ENCODE measurements at regions not wholly inside any gene's neighbourhood (a gene's known extent, or its start where the extent isn't known, plus 50 kb on each side); places are given as distances from the start of the nearest gene placed in this dataset.

- Mint-ChIP-seq H3K36me3 (ENCODE audit: low read depth) (no peaks in the 10 kb centered on the region), H3K4me3 (no peak overlapping the region), H3K4me1 (ENCODE audit: low read depth) (no peaks in the 10 kb centered on the region), H3K27me3 (no peaks in the 10 kb centered on the region), H3K27ac (no peak overlapping the region), H3K9me3 (no peaks in the 10 kb centered on the region)
- H3K4me1 ChIP-seq (ENCODE audit: insufficient read depth, low read length): no peaks in the 10 kb centered on the region
- H3K9me3 ChIP-seq (ENCODE audit: control insufficient read depth in 1 of 2, insufficient read depth in 1 of 2, low read length in 2 of 2): no peaks in the 10 kb centered on the region
- ATAC-seq (ENCODE audit: poor library complexity) (no peak), DNase-seq (no peak)
- H3K4me3 ChIP-seq (ENCODE audit: low read length): no peak overlapping the region
- CTCF ChIA-PET: no interaction called here
- POLR2A ChIA-PET: no interaction called here
- intact Hi-C loops (cut with DNase I, micrococcal nuclease): no loop called here
- no peaks in the 10 kb centered on the region for H3K27me3 ChIP-seq (ENCODE audit: control insufficient read depth in 1 of 2, insufficient read depth in 2 of 2, low read length in 2 of 2)
- TF ChIP-seq CTCF (IDR thresholded peaks at IDR 0.05): no peak
- no peaks in the 10 kb centered on the region for H3K36me3 ChIP-seq (ENCODE audit: insufficient read depth, low read length)
- H3K27ac ChIP-seq (ENCODE audit: low read depth in 1 of 2, low read length in 2 of 2): no peak overlapping the region
These were observed 260.1 kb upstream of the EDNRA start for GRCh38 chr4:147220833-147221232.

GRCh38 chr4:147222906-147223305 is 258.0 kb upstream of the EDNRA start:
- Mint-ChIP-seq H3K36me3 (ENCODE audit: low read depth) (no peaks in the 10 kb centered on the region), H3K4me1 (ENCODE audit: low read depth) (no peaks in the 10 kb centered on the region), H3K9me3 (no peaks in the 10 kb centered on the region), H3K27ac (no peak overlapping the region), H3K4me3 (no peak overlapping the region), H3K27me3 (no peaks in the 10 kb centered on the region)
- no peaks in the 10 kb centered on the region for H3K36me3 ChIP-seq (ENCODE audit: insufficient read depth, low read length)
- intact Hi-C loops (cut with DNase I, micrococcal nuclease): no loop called here
- H3K9me3 ChIP-seq (ENCODE audit: control insufficient read depth in 1 of 2, insufficient read depth in 1 of 2, low read length in 2 of 2): no peaks in the 10 kb centered on the region
- CTCF ChIA-PET: no interaction called here
- H3K4me3 ChIP-seq (ENCODE audit: low read length): no peak overlapping the region
- TF ChIP-seq CTCF (IDR thresholded peaks at IDR 0.05): no peak
- ATAC-seq (ENCODE audit: poor library complexity): no peak
- no peaks in the 10 kb centered on the region for H3K4me1 ChIP-seq (ENCODE audit: insufficient read depth, low read length)
- no peaks in the 10 kb centered on the region for H3K27me3 ChIP-seq (ENCODE audit: control insufficient read depth in 1 of 2, insufficient read depth in 2 of 2, low read length in 2 of 2)
- DNase-seq: no peak
- no peak overlapping the region for H3K27ac ChIP-seq (ENCODE audit: low read depth in 1 of 2, low read length in 2 of 2)
- POLR2A ChIA-PET: no interaction called here

- Histone ChIP-seq H3K4me1 (ENCODE audit: insufficient read depth, low read length) (no peaks in the 10 kb centered on the region), H3K36me3 (ENCODE audit: insufficient read depth, low read length) (no peaks in the 10 kb centered on the region), H3K27me3 (ENCODE audit: control insufficient read depth in 1 of 2, insufficient read depth in 2 of 2, low read length in 2 of 2) (no peaks in the 10 kb centered on the region), H3K4me3 (ENCODE audit: low read length) (no peak overlapping the region), H3K9me3 (ENCODE audit: control insufficient read depth in 1 of 2, insufficient read depth in 1 of 2, low read length in 2 of 2) (no peaks in the 10 kb centered on the region), H3K27ac (ENCODE audit: low read depth in 1 of 2, low read length in 2 of 2) (no peak overlapping the region)
- no peak for TF ChIP-seq CTCF (IDR thresholded peaks at IDR 0.05)
- Mint-ChIP-seq H3K4me3 (no peak overlapping the region), H3K9me3 (no peaks in the 10 kb centered on the region), H3K27ac (no peak overlapping the region), H3K36me3 (ENCODE audit: low read depth) (no peaks in the 10 kb centered on the region), H3K27me3 (no peaks in the 10 kb centered on the region), H3K4me1 (ENCODE audit: low read depth) (no peaks in the 10 kb centered on the region)
- CTCF ChIA-PET: no interaction called here
- intact Hi-C loops (cut with DNase I, micrococcal nuclease): no loop called here
- DNase-seq (no peak), ATAC-seq (ENCODE audit: poor library complexity) (no peak)
- POLR2A ChIA-PET: no interaction called here
These were observed 257.3 kb upstream of the EDNRA start for GRCh38 chr4:147223576-147223975.
